Caco-2 (cell line): ENCODE measurements at regions not wholly inside any gene's neighbourhood (a gene's known extent, or its start where the extent isn't known, plus 50 kb on each side); places are given as distances from the start of the nearest gene placed in this dataset.

Experiments
- BruUV-seq: library from RNA; stranded (reverse); fragments of 400-500 nt; replicated peaks from 2 replicates; lab custom pipeline; 2021; lab: Mats Ljungman, UMichigan
- CTCF ChIA-PET: fragments of 300-600 bp; sonication (Branson Sonifier 250); formaldehyde crosslinking; loops from one replicate; lab custom pipeline; 2022; ENCODE audit warnings: antibody characterized with exemption; lab: Charles Lee
- POLR2A ChIA-PET: fragments of 300-600 bp; sonication (Branson Sonifier 250); formaldehyde crosslinking; loops from one replicate; lab custom pipeline; 2022; ENCODE audit warnings: antibody characterized with exemption; lab: Charles Lee
- DNase-seq, 2 experiments: peaks; one replicate each; pipeline versions ENCODE4 v3.0.0 to v3.0.0-alpha.2; 2020 to 2022
- H3K27me3 ChIP-seq: replicated peaks from 2 replicates; pipeline ENCODE4 v1.6.0; 2011; ENCODE audit warnings: low read length; ENCODE audit not compliant: control insufficient read depth, insufficient read depth
- H3K36me3 ChIP-seq: 2 replicates; pipeline ENCODE4 v1.5.1; 2011; ENCODE audit warnings: low read length; ENCODE audit not compliant: control insufficient read depth, insufficient read depth
- H3K4me1 ChIP-seq: fragments of 250-450 bp; sonication (Bioruptor Pico); 2 replicates; pipeline ENCODE4 v1.5.1; 2020; ENCODE audit warnings: mild to moderate bottlenecking
- H3K4me3 ChIP-seq: 2 replicates; pipeline ENCODE4 v1.5.1; 2011; ENCODE audit warnings: low read depth, mild to moderate bottlenecking, control low read depth, low read length
- H3K9me3 ChIP-seq: fragments of 250-450 bp; sonication (Bioruptor Pico); 2 replicates; pipeline ENCODE4 v1.5.1; 2020; ENCODE audit warnings: mild to moderate bottlenecking, moderate library complexity
- H3K27ac Mint-ChIP-seq: one replicate; pipeline ENCODE4 v1.8.0; 2022; ENCODE audit warnings: mixed read lengths; ENCODE audit not compliant: unreplicated experiment
- H3K27me3 Mint-ChIP-seq: one replicate; pipeline ENCODE4 v1.8.0; 2022; ENCODE audit warnings: mixed read lengths; ENCODE audit not compliant: insufficient read depth, unreplicated experiment
- H3K36me3 Mint-ChIP-seq: one replicate; pipeline ENCODE4 v1.8.0; 2022; ENCODE audit warnings: mild to moderate bottlenecking, mixed read lengths; ENCODE audit not compliant: insufficient read depth, unreplicated experiment
- H3K4me1 Mint-ChIP-seq: one replicate; pipeline ENCODE4 v1.8.0; 2022; ENCODE audit warnings: low read depth, mixed read lengths; ENCODE audit not compliant: unreplicated experiment
- H3K4me3 Mint-ChIP-seq: one replicate; pipeline ENCODE4 v1.8.0; 2022; ENCODE audit warnings: mild to moderate bottlenecking, moderate library complexity, mixed read lengths; ENCODE audit not compliant: unreplicated experiment
- H3K9me3 Mint-ChIP-seq: one replicate; pipeline ENCODE4 v1.8.0; 2022; ENCODE audit warnings: mixed read lengths; ENCODE audit not compliant: unreplicated experiment
- intact Hi-C: fragments of 100-400 bp; cut with micrococcal nuclease; formaldehyde crosslinking; loops from one replicate; pipeline ENCODE4 v1.10.0; 2022; ENCODE audit not compliant: unreplicated experiment
- TF ChIP-seq, protein P1 (sequence below), 2 experiments: fragments of 200-600 bp in 1 of 2; IDR thresholded peaks; 1 replicate in 1 of 2; 2 replicates in 1 of 2; pipeline versions ENCODE4 v1.5.1 to v1.8.0; 2011 to 2022; ENCODE audit warnings: antibody characterized with exemption in 1 of 2, control low read depth in 1 of 2, inconsistent platforms in 1 of 2, low read depth in 1 of 2, low read length in 1 of 2, mild to moderate bottlenecking in 1 of 2, moderate library complexity in 1 of 2; ENCODE audit not compliant: insufficient read depth in 1 of 2, severe bottlenecking in 1 of 2, unreplicated experiment in 1 of 2

DNA sequence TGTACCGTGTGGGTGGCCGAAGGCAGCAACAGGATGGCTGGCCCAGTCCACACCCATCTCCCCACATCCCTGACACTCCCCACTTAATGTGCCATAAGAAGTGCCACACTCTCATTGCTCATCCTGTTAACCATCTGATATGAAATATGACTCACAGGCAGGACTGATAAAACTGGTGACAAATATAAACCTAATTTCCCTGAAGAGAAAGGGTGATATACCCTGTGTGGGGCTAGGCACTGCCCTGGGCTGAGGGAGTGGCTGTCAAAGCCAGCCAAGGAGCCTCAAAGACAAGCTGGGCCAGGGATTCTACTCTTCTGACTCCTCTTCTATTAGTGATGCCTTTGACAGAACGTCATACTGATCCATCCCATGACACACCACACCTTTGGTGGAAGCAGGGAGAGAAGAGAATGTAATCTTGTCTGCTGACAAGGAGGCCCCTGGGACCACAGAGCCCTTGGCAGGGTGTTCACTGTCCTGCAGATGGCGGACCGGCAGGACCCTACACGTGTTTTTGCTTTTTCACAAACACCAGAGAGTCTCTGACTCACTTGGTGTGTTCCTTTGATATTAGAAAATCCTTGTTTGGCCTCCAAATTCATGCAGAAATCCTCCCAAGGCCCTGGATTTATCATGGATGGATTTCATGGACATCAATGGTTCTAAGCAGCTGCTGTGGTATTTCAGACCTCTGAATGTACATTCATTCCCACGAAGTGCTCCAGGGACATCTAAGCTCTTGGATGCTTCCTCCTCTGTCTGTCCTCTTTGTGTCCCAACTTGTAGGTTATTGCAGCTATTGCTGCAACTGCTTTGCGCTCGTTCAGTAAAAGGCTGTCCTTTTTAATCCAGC is 98.0 kb upstream of the WASF3 start:
- no TSS peak for BruUV-seq
- Mint-ChIP-seq H3K4me3 (no peak overlapping the region), H3K27ac (no peak overlapping the region), H3K4me1 (peaks cover 9% of the 10 kb centered on the region), H3K9me3 (no peaks in the 10 kb centered on the region), H3K27me3 (peaks cover 13% of the 10 kb centered on the region), H3K36me3 (no peaks in the 10 kb centered on the region)
- no peak for DNase-seq
- Histone ChIP-seq H3K4me3 (no peak overlapping the region), H3K4me1 (no peaks in the 10 kb centered on the region), H3K9me3 (no peaks in the 10 kb centered on the region), H3K27me3 (no peaks in the 10 kb centered on the region), H3K36me3 (no peaks in the 10 kb centered on the region)
- CTCF ChIA-PET: interaction anchor here (1.0 kb wide), 1 partner anchor 239 kb away, joined by 3 read pairs; no protein-coding TSS in a partner anchor
- POLR2A ChIA-PET: no interaction called here
- intact Hi-C loops: no loop called here
- TF ChIP-seq, protein P1, sequence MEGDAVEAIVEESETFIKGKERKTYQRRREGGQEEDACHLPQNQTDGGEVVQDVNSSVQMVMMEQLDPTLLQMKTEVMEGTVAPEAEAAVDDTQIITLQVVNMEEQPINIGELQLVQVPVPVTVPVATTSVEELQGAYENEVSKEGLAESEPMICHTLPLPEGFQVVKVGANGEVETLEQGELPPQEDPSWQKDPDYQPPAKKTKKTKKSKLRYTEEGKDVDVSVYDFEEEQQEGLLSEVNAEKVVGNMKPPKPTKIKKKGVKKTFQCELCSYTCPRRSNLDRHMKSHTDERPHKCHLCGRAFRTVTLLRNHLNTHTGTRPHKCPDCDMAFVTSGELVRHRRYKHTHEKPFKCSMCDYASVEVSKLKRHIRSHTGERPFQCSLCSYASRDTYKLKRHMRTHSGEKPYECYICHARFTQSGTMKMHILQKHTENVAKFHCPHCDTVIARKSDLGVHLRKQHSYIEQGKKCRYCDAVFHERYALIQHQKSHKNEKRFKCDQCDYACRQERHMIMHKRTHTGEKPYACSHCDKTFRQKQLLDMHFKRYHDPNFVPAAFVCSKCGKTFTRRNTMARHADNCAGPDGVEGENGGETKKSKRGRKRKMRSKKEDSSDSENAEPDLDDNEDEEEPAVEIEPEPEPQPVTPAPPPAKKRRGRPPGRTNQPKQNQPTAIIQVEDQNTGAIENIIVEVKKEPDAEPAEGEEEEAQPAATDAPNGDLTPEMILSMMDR (IDR thresholded peaks at IDR 0.05; ENCODE audit: insufficient read depth in 1 of 2, low read depth in 1 of 2, low read length in 1 of 2, severe bottlenecking in 1 of 2, unreplicated experiment in 1 of 2): no peak

DNA sequence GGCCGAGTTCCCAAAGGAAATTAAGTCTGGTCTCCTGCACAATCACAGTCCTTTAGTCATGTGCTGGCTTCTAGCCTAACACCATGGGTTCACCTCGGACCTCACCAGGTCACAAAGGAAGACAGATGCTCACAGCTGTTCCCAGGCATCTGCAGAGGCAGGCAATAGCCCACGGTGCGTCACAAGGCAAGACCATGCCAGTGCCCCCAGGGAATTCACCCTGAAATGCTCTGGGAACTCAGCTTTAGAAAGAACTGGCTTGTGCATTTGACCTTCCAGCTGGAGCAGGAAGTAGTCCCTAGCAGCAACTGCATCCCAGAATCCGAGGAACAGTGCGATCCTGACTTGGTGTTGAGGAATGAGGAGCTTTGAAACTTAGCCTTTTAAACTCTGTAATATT is 96.8 kb upstream of the WASF3 start:
- no peaks in the 10 kb centered on the region for H3K36me3 Mint-ChIP-seq
- no peaks in the 10 kb centered on the region for H3K36me3 ChIP-seq
- no peak overlapping the region for H3K27ac Mint-ChIP-seq
- H3K4me1 Mint-ChIP-seq: peaks cover 9% of the 10 kb centered on the region
- TF ChIP-seq, protein P1 (IDR thresholded peaks at IDR 0.05; ENCODE audit: insufficient read depth in 1 of 2, low read depth in 1 of 2, low read length in 1 of 2, severe bottlenecking in 1 of 2, unreplicated experiment in 1 of 2): no peak
- CTCF ChIA-PET: no interaction called here
- no peak overlapping the region for H3K4me3 ChIP-seq
- BruUV-seq: no TSS peak
- no peak overlapping the region for H3K4me3 Mint-ChIP-seq
- H3K27me3 ChIP-seq: no peaks in the 10 kb centered on the region
- intact Hi-C loops: no loop called here
- H3K27me3 Mint-ChIP-seq: peaks cover 10% of the 10 kb centered on the region
- H3K9me3 Mint-ChIP-seq: no peaks in the 10 kb centered on the region
- no peaks in the 10 kb centered on the region for H3K9me3 ChIP-seq
- no peak for DNase-seq
- POLR2A ChIA-PET: no interaction called here
- no peaks in the 10 kb centered on the region for H3K4me1 ChIP-seq

DNA sequence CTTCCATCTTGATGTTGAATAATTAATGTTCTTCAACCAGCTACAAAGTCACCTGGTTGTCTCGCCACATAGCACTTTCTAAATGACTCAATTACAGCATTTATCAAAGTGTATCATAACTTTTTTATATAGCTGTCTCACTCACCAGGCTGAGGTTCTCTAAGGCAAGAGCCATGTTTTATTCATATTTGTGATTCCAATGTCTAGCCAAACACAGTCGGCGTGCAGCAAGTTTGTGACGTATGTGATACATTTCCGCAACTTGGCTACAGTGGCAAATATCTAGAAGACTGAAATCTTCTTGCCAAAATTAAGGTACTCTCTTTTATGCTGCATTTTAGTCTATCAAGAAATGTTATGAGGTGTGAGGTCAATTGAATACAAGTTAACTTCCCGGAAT is 94.2 kb upstream of the WASF3 start:
- ChIA-PET POLR2A (no interaction called here), CTCF (no interaction called here)
- intact Hi-C loops: no loop called here
- no peaks in the 10 kb centered on the region for H3K4me1 Mint-ChIP-seq
- no TSS peak for BruUV-seq
- Histone ChIP-seq H3K4me3 (no peak overlapping the region), H3K27me3 (no peaks in the 10 kb centered on the region), H3K36me3 (no peaks in the 10 kb centered on the region), H3K9me3 (no peaks in the 10 kb centered on the region; the same call in 1 of the 2 replicates), H3K4me1 (no peaks in the 10 kb centered on the region)
- no peaks in the 10 kb centered on the region for H3K27me3 Mint-ChIP-seq
- no peaks in the 10 kb centered on the region for H3K9me3 Mint-ChIP-seq
- DNase-seq: no peak
- H3K27ac Mint-ChIP-seq: no peak overlapping the region
- H3K36me3 Mint-ChIP-seq: no peaks in the 10 kb centered on the region
- no peak overlapping the region for H3K4me3 Mint-ChIP-seq
- TF ChIP-seq, protein P1 (IDR thresholded peaks at IDR 0.05; ENCODE audit: insufficient read depth in 1 of 2, low read depth in 1 of 2, low read length in 1 of 2, severe bottlenecking in 1 of 2, unreplicated experiment in 1 of 2): no peak
